UCSD-AML1 (cell line): ENCODE measurements at regions not wholly inside any gene's neighbourhood (a gene's known extent, or its start where the extent isn't known, plus 50 kb on each side); places are given as distances from the start of the nearest gene placed in this dataset.

ENCODE experiments used
- DNase-seq: peaks from one replicate; lab custom pipeline; 2025; ENCODE audit not compliant: unreplicated experiment; lab: John Stamatoyannopoulos, UW

GRCh38 chr4:43243433-43244116 is 351.1 kb downstream of the GRXCR1 start:
- no peak for DNase-seq

DNA sequence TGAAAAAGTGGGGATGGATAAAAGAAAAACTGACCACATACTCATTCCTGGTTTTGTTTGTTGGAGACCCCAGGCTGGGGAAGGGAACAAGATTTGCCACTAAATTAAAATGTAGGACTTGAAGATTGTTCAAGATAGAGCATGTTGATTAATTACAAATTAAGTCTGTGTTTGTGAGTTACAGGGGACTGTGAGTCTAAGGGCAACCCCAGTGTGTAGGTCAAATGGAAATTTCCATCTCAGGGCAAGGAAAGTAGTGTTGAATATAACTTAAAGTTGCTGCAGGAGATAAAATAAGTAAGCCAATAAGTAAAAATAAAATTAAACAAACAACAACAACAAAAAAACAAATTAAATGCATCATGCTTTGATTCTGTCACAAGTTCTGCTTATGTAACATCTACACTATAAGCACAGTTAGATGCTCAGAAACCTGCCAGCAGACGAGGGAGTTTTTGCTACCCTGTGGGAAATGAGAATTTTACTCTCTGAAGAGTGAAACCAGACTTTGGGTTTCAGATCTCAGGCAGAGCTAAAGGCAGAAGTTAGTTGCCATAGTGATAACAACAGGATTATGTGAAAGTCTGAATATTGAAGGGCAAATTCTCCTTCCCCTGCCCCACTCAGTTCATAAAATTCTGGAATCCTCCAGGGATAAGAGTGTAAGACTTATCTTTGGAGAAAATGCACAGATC is 352.3 kb downstream of the GRXCR1 start:
- DNase-seq: no peak

DNA sequence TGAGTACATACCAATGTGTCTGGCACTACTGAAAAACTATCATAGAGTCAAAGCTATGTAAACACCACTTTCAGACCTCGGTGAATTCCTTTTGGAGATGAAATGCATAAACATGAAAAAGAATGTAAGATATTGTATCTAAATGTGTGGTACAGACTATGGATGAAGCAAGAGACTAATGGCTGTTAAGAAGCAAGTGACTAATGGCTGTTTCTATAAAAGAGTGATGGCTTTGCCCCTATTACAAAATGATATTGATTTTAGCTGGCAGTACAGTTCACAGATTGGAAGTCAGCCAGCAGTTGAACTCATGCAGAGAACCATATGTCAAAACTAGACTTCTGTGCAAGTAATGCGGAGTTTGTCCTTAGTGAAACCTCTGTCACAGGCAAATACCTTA is 359.3 kb downstream of the GRXCR1 start:
- DNase-seq: no peak

DNA sequence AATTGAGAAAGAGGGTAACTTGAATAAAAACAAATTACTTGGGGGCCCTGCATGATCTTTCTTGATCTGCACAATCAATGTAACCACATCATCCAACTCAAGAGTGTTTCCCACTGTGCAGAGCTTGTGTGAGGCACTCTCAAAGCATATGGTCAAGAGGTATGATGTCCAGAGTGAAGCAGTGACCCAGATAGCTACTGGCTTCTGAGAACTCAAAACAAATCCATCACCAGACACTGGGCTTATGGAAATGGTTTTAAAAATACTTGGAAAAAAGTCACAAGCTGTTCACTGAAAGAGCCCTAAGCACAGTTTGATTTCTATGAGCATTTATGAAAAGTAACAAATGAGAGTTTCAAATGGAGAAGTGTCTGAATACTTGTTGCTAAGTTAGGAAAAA is 361.0 kb downstream of the GRXCR1 start:
- DNase-seq: no peak

- DNase-seq: no peak
Observed at GRCh38 chr4:43264730-43265129, 372.2 kb downstream of the GRXCR1 start.

- DNase-seq: no peak
Observed at GRCh38 chr4:43271946-43272345, 379.4 kb downstream of the GRXCR1 start.

GRCh38 chr4:43274376-43274775 is 381.9 kb downstream of the GRXCR1 start:
- DNase-seq: no peak

DNA sequence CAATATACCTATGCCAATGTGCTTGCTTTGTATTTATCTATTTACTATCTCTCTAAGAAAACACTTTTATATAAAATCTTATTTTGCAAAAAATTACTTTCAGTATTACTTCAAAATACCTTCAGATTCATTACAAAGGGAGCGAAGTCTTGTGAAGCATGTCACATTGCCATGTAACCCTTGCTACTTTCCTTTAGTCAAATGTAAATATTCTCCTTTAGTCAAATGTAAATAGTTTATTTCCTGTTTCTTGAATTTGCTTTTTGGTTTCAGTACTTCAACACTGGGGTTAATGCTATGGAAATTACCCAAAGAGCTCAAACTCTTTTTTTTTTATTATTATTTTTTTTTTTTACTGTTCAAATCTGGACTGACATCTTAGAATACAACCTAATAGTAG is 383.3 kb downstream of the GRXCR1 start:
- DNase-seq: no peak

DNA sequence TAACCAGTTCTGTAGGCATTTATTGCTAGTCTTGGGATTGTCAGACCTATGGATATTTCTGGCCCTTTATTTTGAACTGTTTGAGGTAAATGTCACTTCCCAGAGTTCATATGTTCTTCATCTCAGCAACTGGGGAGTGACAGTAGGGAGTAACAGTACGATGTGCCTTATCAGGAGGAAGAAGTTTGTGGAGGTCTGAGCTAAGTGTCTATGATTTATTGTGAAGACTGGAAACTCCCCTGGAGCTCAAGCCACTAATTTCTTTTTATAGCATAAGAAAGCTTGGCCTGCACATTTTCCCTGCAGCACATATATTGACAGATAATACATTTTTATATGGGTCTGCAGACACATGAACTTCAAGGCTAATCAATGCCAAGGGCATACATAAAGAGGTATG is 383.8 kb downstream of the GRXCR1 start:
- DNase-seq: no peak

DNA sequence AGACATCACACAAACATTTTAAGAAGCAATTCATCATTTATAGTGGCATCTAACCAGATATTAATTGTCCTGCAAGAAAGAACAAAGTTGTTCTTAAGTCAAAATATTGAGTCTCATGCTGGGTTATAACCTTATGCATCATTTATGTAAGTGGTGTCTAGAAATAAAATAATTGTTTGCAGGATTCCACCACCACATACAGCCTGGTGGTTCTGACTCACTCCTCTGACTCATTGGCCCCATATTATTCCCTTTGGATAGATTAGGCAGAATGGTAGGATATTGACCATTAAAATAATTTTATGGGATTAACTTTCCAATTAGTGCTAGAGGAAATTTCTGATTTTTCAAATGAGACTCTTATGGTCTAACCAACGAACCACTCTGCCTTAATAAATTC is 384.5 kb downstream of the GRXCR1 start:
- DNase-seq: no peak

DNA sequence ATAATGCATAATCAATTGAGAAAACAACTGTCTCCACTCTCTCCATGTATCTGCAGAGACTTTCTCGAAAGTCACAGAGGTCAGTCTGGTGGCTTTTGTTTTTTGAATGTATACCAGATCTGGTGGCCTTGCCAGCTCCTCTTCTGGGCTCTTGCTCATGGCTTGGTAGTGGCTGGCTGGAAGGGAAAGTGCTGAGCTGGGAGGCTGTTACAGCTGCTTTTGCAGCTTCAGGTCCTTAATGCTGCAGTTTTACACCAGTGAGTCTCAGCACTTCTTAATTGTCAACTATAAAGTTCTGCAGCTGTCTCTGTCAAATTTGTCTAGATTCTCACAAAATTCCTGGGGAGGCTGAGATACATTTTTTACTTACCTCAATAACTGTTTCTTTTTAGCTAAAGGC is 390.0 kb downstream of the GRXCR1 start:
- peak; percentile 2 for DNase-seq

DNA sequence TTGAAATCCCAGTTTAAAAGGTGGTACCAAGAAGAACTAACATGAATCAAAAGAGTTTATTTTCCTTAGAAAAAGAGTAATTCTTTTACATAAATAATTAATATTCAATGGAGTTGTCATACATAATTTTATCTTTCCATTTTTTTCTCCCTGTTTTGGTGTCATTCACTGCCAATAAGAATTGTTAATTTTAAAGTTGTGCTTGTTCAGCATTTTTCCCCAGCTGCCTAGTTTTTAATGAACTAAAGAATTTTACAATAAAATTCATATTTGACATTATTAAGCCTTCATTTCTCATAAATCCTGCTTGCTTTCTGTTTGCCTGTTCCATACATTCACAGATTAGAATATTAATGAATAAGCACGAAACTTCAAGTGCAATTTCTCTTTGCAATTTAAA is 393.6 kb downstream of the GRXCR1 start:
- DNase-seq: no peak

- no peak for DNase-seq
Observed at GRCh38 chr4:43296946-43297528, 404.5 kb downstream of the GRXCR1 start.

DNA sequence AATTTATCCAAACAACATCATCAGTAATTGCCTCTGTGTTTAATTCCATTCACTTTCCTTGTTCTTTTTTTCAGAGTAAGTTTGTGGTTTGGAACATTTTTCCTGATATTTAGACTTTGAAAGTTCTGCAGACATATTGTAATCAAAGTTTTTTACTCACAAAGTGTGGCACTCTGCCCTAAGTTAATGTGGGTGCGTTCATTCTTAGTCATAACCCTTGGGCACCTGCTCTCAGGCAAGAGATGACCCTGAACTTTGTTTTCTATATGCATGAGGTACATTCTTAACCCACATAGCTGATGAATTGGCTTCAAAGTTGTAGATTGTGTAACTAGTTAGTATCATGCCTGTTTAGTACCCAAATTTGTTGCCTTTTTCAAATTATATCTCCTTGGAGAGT is 424.3 kb downstream of the GRXCR1 start:
- no peak for DNase-seq

DNA sequence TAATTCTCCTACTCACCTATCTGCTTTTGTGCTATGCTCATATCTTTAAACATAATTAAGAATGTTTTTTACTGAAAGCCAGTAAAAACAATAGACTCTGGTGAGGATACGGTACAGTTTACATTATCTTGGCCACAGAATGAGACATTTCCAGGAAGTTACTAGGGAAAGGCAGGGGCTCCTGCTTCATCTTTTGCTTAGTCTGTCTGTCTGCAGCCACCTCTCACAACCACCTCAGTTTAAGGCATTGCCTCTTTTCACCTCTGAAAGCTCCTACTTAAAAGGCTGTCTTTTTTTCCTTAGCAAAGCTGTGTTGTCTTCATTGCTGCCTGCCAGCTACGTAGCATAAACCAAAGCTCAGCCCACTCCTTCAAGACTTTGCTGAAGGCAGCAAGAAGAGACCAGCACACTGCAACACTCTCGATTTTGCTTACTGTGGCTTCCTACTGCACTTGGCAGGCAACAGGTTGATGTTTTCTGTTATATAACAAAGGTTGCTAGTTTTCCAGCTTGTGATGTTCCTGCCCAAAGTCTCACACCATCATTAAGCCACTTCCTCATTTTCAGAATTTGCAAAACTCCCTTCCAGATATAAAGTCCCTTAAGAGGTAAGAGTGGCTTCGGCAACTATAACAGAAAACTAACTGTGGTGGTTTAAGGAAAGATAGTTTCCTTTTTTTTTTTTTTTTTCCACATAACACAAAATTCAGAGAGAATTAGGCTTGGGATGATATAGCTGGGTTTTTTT is 432.9 kb downstream of the GRXCR1 start:
- no peak for DNase-seq

DNA sequence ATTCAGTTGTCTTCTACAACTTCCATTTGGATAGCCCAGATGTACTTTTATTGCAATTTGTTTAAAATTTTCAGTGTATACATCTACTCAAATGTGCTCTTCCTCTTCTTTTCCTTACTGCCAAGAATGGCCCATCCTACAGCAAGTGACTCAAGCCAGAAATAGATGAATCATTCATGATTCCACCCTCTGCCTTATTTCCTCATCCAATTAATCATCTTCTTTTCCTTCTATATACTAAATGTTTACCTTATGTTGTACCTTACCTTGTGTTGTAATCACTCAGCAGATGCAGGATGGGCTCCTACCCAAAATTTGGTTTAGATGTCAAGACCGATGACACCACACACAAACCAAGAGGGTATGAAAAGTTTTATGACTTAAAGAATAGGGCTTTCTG is 437.8 kb downstream of the GRXCR1 start:
- DNase-seq: no peak

DNA sequence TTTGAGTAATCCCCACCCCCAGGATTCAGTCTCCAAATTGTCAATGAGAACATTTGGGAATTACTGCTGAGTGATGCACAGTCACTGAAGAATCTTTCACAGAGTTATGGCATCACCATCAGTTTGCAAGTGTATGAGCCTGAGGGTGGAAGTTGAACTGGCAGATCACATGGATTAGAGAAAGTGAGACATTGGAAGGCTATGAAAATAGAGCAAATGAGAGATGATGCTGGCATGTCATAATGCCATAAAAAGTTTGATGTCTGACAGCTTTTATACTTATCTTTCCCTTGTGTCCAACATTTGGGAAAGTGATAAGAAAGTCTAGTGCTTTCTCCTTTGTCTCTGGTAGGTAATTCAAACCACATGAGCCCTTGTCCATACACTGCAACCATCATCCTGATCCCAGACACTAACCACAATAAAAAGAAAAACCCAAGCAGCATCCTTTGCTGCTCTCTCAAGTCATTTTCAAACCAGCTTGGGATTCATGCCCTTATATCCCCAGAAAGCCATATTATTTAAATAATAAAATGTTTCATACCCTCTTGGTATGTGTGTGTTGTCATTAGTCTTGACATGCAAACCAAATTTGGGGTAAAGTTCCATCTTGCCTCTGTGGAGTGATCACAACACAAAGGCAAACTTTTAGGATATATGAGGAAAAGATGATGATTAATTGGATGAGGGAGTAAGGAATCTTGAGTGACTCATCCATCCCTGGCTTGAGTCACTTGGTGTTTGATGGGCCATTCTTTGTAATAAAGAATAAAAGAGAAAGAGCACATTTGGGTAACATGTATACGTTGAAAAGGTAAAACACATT is 438.9 kb downstream of the GRXCR1 start:
- DNase-seq: no peak

DNA sequence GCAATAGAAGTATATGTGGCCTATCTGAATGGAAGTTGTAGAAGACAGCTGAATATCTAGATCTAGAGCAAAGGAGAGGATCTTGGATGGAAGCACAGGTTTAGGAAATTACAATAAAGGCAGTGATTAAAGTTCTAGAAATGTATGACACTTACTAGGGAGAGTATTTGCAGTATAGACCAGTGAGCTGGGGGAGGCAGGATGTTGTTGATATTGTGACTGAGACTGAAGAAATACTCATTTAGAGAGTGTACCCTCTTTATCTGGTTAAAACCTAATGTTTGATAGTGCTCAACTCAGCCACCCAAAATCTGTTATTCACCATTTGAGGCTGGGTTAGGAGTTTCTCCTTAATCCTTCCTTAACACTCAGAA is 439.5 kb downstream of the GRXCR1 start:
- no peak for DNase-seq

DNA sequence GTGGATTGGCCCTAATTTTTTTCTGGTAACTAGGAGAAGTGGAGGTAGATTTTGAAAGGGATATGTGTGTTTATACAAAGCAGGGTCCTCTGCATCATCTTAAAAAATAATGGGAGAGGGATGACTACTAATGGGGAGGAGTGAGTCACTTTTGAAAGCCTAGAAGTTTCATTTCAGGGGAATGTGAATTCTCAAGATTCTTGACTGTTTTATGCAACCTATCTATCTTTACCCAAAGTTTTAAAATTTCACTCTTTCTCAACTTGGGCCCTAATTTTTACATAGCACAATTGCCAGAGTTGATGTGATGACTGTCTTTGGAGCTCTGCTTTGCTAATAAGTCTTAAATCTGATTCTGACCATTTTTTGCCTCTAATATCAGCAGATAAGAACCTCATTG is 445.2 kb downstream of the GRXCR1 start:
- no peak for DNase-seq

DNA sequence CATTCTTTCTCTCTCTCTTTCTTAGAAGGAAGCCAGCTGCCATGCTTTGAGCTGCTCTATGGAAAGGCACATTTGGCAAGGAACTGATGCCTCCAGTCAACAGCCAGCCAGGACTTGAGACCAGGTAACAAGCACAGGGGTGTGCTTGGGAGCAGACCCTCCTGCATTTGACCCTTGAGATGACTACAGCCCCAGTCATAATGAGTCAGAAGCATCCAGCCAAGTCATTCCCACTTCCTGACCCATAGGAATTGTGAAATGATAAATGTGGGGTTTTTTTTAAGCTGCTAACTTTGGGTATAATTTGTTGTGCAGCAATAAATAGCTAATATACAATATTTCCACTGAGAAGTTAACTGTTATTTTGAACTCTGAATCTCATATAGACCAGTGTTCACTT is 446.9 kb downstream of the GRXCR1 start:
- DNase-seq: no peak

DNA sequence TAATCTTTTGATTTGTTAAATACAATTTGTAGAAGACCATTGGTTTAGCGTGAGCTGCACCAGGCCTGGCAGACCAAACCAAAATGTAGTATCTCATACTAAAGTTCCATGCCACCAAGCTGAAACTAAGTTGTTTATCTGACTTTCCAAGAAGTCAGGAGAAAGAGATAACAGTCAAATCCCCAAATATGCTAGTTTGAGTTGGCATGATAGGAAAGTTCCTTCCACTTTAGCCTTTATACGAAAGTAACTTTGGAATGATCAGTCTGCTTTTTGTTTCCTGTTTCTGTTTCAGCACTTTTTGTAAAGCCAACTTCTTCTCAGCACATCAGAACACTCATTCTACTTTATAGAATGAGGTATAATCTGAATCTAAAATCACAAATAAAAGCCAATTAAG is 449.2 kb downstream of the GRXCR1 start:
- DNase-seq: no peak
